Osteoblast (primary cell): ENCODE measurements at regions not wholly inside any gene's neighbourhood (a gene's known extent, or its start where the extent isn't known, plus 50 kb on each side); places are given as distances from the start of the nearest gene placed in this dataset.
"Not testable (repeated sequence)": the region's sequence is repeated elsewhere in the genome, so short reads cannot be mapped to it uniquely, and the experiment has no call there.

Source experiments
- DNase-seq: peaks from one replicate; pipeline ENCODE4 v3.0.0; 2011; ENCODE audit warnings: low spot score, mixed read lengths; ENCODE audit not compliant: insufficient read length; ENCODE audit errors: missing footprints
- H2AFZ ChIP-seq: 2 replicates; pipeline ENCODE4 v1.6.0; 2011; ENCODE audit warnings: mild to moderate bottlenecking, low read length
- H3K27ac ChIP-seq: 2 replicates; pipeline ENCODE4 v1.5.1; 2011; ENCODE audit warnings: mild to moderate bottlenecking, low read depth, low read length, moderate library complexity
- H3K27me3 ChIP-seq: 2 replicates; pipeline ENCODE4 v1.6.0; 2012; ENCODE audit warnings: mild to moderate bottlenecking, control low read depth, inconsistent platforms, low read length, moderate library complexity; ENCODE audit not compliant: insufficient read depth
- H3K36me3 ChIP-seq: 2 replicates; pipeline ENCODE4 v1.5.1; 2011; ENCODE audit warnings: mild to moderate bottlenecking, low read length, control low read depth, moderate library complexity; ENCODE audit not compliant: insufficient read depth
- H3K4me1 ChIP-seq: 2 replicates; pipeline ENCODE4 v1.5.1; 2011; ENCODE audit warnings: mild to moderate bottlenecking, low read length, control low read depth, moderate library complexity; ENCODE audit not compliant: insufficient read depth
- H3K4me2 ChIP-seq: 2 replicates; pipeline ENCODE4 v1.6.0; 2011; ENCODE audit warnings: mild to moderate bottlenecking, low read length; ENCODE audit not compliant: insufficient read depth
- H3K4me3 ChIP-seq: fragments of 200-600 bp; sonication (generic); 3 replicates; pipeline ENCODE4 v1.5.1; 2012; ENCODE audit warnings: mild to moderate bottlenecking, low read length, inconsistent platforms; ENCODE audit not compliant: insufficient read depth
- H3K79me2 ChIP-seq: 2 replicates; pipeline ENCODE4 v1.6.0; 2012; ENCODE audit warnings: mild to moderate bottlenecking, low read length, control low read depth, inconsistent platforms; ENCODE audit not compliant: insufficient read depth
- H3K9me3 ChIP-seq: 2 replicates; pipeline ENCODE4 v1.5.1; 2011; ENCODE audit warnings: low read depth, low read length, control low read depth
- H4K20me1 ChIP-seq: 2 replicates; pipeline ENCODE4 v1.6.0; 2012; ENCODE audit warnings: mild to moderate bottlenecking, low read length, control low read depth; ENCODE audit not compliant: insufficient read depth
- CTCF ChIP-seq: IDR thresholded peaks from 2 replicates; pipeline ENCODE4 v1.5.1; 2011; ENCODE audit warnings: mild to moderate bottlenecking, low read depth, low read length, moderate library complexity; ENCODE audit errors: extremely low read depth

- H3K36me3 ChIP-seq, result no peaks in the 10 kb centered on the region
- no peak overlapping the region for H3K4me3 ChIP-seq
- H4K20me1 ChIP-seq, result no peaks in the 10 kb centered on the region
- no peak overlapping the region for H2AFZ ChIP-seq
- no peak for TF ChIP-seq CTCF
- H3K4me1 ChIP-seq, result no peaks in the 10 kb centered on the region
- H3K4me2 ChIP-seq, result no peak overlapping the region
- H3K27ac ChIP-seq, result no peak overlapping the region
- no peak for DNase-seq
- no peaks in the 10 kb centered on the region for H3K9me3 ChIP-seq
- no peaks in the 10 kb centered on the region for H3K27me3 ChIP-seq
- no peaks in the 10 kb centered on the region for H3K79me2 ChIP-seq
These were observed 623.1 kb downstream of the LRRC70 start for GRCh38 chr5:63201738-63202137.

- DNase-seq, result no peak
- H3K79me2 ChIP-seq, result no peaks in the 10 kb centered on the region
- no peaks in the 10 kb centered on the region for H3K9me3 ChIP-seq
- no peak overlapping the region for H3K27ac ChIP-seq
- H3K4me3 ChIP-seq, result no peak overlapping the region
- TF ChIP-seq CTCF, result no peak
- H3K27me3 ChIP-seq, result no peaks in the 10 kb centered on the region
- H3K36me3 ChIP-seq, result no peaks in the 10 kb centered on the region
- H4K20me1 ChIP-seq, result no peaks in the 10 kb centered on the region
- no peak overlapping the region for H2AFZ ChIP-seq
- H3K4me1 ChIP-seq, result no peaks in the 10 kb centered on the region
- no peak overlapping the region for H3K4me2 ChIP-seq
These were observed 615.5 kb downstream of the LRRC70 start for GRCh38 chr5:63194126-63194525.

- not testable (repeated sequence) for H3K79me2 ChIP-seq, H3K27me3 ChIP-seq, H3K36me3 ChIP-seq, H3K9me3 ChIP-seq, H4K20me1 ChIP-seq, H3K4me1 ChIP-seq, H3K27ac ChIP-seq, DNase-seq, H2AFZ ChIP-seq, H3K4me3 ChIP-seq, H3K4me2 ChIP-seq
These were observed 601.6 kb downstream of the LRRC70 start for GRCh38 chr5:63180190-63180589.

- Histone ChIP-seq H3K4me3 (no peak overlapping the region), H3K9me3 (no peaks in the 10 kb centered on the region), H3K27ac (no peak overlapping the region), H3K36me3 (no peaks in the 10 kb centered on the region), H3K4me1 (no peaks in the 10 kb centered on the region), H3K27me3 (no peaks in the 10 kb centered on the region), H3K4me2 (no peak overlapping the region), H2AFZ (no peak overlapping the region), H3K79me2 (no peaks in the 10 kb centered on the region), H4K20me1 (no peaks in the 10 kb centered on the region)
- DNase-seq, result no peak
- no peak for TF ChIP-seq CTCF
These were observed 597.2 kb downstream of the LRRC70 start for GRCh38 chr5:63175850-63176249.

- no peak overlapping the region for H2AFZ ChIP-seq
These were observed 591.9 kb downstream of the LRRC70 start for GRCh38 chr5:63170486-63170885.

More at GRCh38 chr5:63170486-63170885, 591.9 kb downstream of the LRRC70 start:
- H3K4me3 ChIP-seq, result no peak overlapping the region
- TF ChIP-seq CTCF, result no peak
- no peaks in the 10 kb centered on the region for H3K4me1 ChIP-seq
- no peak for DNase-seq
- no peak overlapping the region for H3K4me2 ChIP-seq
- no peak overlapping the region for H3K27ac ChIP-seq
- no peaks in the 10 kb centered on the region for H3K27me3 ChIP-seq
- H4K20me1 ChIP-seq, result no peaks in the 10 kb centered on the region
- H3K9me3 ChIP-seq, result no peaks in the 10 kb centered on the region
- H3K36me3 ChIP-seq, result no peaks in the 10 kb centered on the region
- no peaks in the 10 kb centered on the region for H3K79me2 ChIP-seq
